ENCODE measurements at regions not wholly inside any gene's neighbourhood (a gene's known extent, or its start where the extent isn't known, plus 50 kb on each side); places are given as distances from the start of the nearest gene placed in this dataset.

GRCh38 chr13:38602266-38602665 lies 84.6 kb upstream of the FREM2 start:
- no peak for DNase-seq
- no peaks in the 10 kb centered on the region for H3K79me2 ChIP-seq (ENCODE audit: insufficient read depth)
- H3K36me3 ChIP-seq (replicated peaks in 1 of 2; ENCODE audit: control insufficient read depth in 1 of 2, insufficient read depth in 2 of 2, low read length in 1 of 2) = no peaks in the 10 kb centered on the region
- H3K9me2 ChIP-seq = no peaks in the 10 kb centered on the region
- no peaks in the 10 kb centered on the region for H3K4me1 ChIP-seq (ENCODE audit: control insufficient read depth in 1 of 2, insufficient read depth in 2 of 2, low read depth in 1 of 2, low read length in 1 of 2)
- no peaks in the 10 kb centered on the region for H3F3A ChIP-seq (replicated peaks; ENCODE audit: insufficient read depth)
- ChIA-PET CTCF (no interaction called here), POLR2A (no interaction called here)
- no peaks in the 10 kb centered on the region for H3K27me3 ChIP-seq (ENCODE audit: insufficient read depth)
- no peak overlapping the region for H3K9ac ChIP-seq
- H4K20me1 ChIP-seq (ENCODE audit: insufficient read depth) = no peaks in the 10 kb centered on the region
- no peak overlapping the region for H2AFZ ChIP-seq (ENCODE audit: low read depth)
- H3K4me3 ChIP-seq (ENCODE audit: low read depth in 2 of 2, low read length in 1 of 2) = no peak overlapping the region
- no peak overlapping the region for H3K4me2 ChIP-seq
- no peak overlapping the region for H3K27ac ChIP-seq (ENCODE audit: low read depth in 2 of 2, low read length in 1 of 2)
- WGBS (ENCODE audit: low lambda C conversion rate) = 58% methylated on average over 6 of the region's 6 CpGs
- TF ChIP-seq ELF1 (IDR thresholded peaks at IDR 0.05) = no peak
- no peak for TF ChIP-seq SMC3 (IDR thresholded peaks at IDR 0.05; ENCODE audit: low read depth, low read length)
- no peaks in the 10 kb centered on the region for H3K9me3 ChIP-seq

GRCh38 chr13:38606699-38607535 lies 80.0 kb upstream of the FREM2 start:
- TF ChIP-seq REST (IDR thresholded peaks at IDR 0.05; ENCODE audit: low read depth, low read length) (no peak), RCOR1 (IDR thresholded peaks at IDR 0.05; ENCODE audit: low read length) (no peak), EZH2phosphoT487 (IDR thresholded peaks at IDR 0.05; ENCODE audit: borderline replicate concordance, low read depth) (no peak), ZBTB33 (IDR thresholded peaks at IDR 0.05; ENCODE audit: borderline replicate concordance, low read depth) (no peak), TEAD4 (IDR thresholded peaks at IDR 0.05; ENCODE audit: borderline replicate concordance, insufficient read depth) (no peak)
- H3K9me2 ChIP-seq = no peaks in the 10 kb centered on the region
- ChIA-PET CTCF (no interaction called here), POLR2A (no interaction called here)
- H3K4me1 ChIP-seq (ENCODE audit: control insufficient read depth in 1 of 2, insufficient read depth in 2 of 2, low read depth in 1 of 2, low read length in 1 of 2) = no peaks in the 10 kb centered on the region
- H2AFZ ChIP-seq (ENCODE audit: low read depth) = no peak overlapping the region
- H4K20me1 ChIP-seq (ENCODE audit: insufficient read depth) = no peaks in the 10 kb centered on the region
- H3F3A ChIP-seq (replicated peaks; ENCODE audit: insufficient read depth) = no peaks in the 10 kb centered on the region
- no peak overlapping the region for H3K4me2 ChIP-seq
- no peak overlapping the region for H3K27ac ChIP-seq (ENCODE audit: low read depth in 2 of 2, low read length in 1 of 2)
- H3K79me2 ChIP-seq (ENCODE audit: insufficient read depth) = no peaks in the 10 kb centered on the region
- H3K27me3 ChIP-seq (ENCODE audit: insufficient read depth) = no peaks in the 10 kb centered on the region
- H3K9ac ChIP-seq = no peak overlapping the region
- no peak for DNase-seq
- no peaks in the 10 kb centered on the region for H3K9me3 ChIP-seq
- H3K4me3 ChIP-seq (ENCODE audit: low read depth in 2 of 2, low read length in 1 of 2) = no peak overlapping the region
- WGBS (ENCODE audit: low lambda C conversion rate) = 36% methylated on average over 6 of the region's 6 CpGs
- H3K36me3 ChIP-seq (replicated peaks in 1 of 2; ENCODE audit: control insufficient read depth in 1 of 2, insufficient read depth in 2 of 2, low read length in 1 of 2) = no peaks in the 10 kb centered on the region

All from SK-N-SH (cell line).